DMS79 treated with DMSO at 0.1 percent for 48 hours (cell line): ENCODE measurements at regions not wholly inside any gene's neighbourhood (a gene's known extent, or its start where the extent isn't known, plus 50 kb on each side); places are given as distances from the start of the nearest gene placed in this dataset.
A peak's percentile ranks its signal among the peaks of the same experiment; 100 is the strongest.

Experiments used
- DNase-seq: peaks from one replicate; lab custom pipeline; 2025; lab: John Stamatoyannopoulos, UW

GRCh38 chr12:88638966-88639760, 58.9 kb upstream of the KITLG start:
- peak; percentile 59 for DNase-seq

GRCh38 chr12:88638388-88638787, 58.1 kb upstream of the KITLG start:
- DNase-seq = no peak

DNA sequence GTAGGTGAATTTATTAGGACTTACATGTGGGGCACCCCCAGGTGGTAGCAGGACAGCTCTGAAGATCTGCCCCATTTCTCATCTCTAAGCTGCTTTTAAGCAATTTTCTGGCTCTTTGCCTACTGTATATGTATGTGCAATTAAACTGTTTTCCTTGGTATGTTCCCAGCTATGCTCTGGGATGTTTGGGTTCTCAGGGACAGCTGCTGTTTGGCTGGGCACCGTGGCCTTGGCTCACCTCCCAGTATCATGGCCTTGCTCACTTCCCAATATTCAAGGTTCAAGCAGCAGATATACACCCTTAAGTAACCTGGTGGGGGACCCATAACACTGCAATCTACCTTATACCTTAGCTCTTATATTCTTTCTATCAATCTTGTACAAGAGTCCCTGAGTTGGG, 53.7 kb upstream of the KITLG start:
- DNase-seq = no peak

GRCh38 chr12:88633312-88633711, 53.0 kb upstream of the KITLG start:
- DNase-seq = no peak

- DNase-seq = no peak
These were observed 50.3 kb upstream of the KITLG start for GRCh38 chr12:88630561-88630960.
